ENCODE measurements at regions not wholly inside any gene's neighbourhood (a gene's known extent, or its start where the extent isn't known, plus 50 kb on each side); places are given as distances from the start of the nearest gene placed in this dataset.

GRCh38 chr3:135753506-135753905 is 212.0 kb upstream of the PPP2R3A start:
- no peak for TF ChIP-seq CTCF (IDR thresholded peaks at IDR 0.05)
- no peak for TF ChIP-seq POLR2A (IDR thresholded peaks at IDR 0.05)

All from sigmoid colon (tissue), 3 donors.